ENCODE measurements at regions not wholly inside any gene's neighbourhood (a gene's known extent, or its start where the extent isn't known, plus 50 kb on each side); places are given as distances from the start of the nearest gene placed in this dataset.

GRCh38 chr16:65679785-65680184 is 557.9 kb upstream of the CDH11 start:
- DNase-seq (ENCODE audit: low read depth): no peak
- no peak for TF ChIP-seq CTCF (IDR thresholded peaks at IDR 0.05; ENCODE audit: insufficient read depth, low read length)
- H3K4me3 ChIP-seq (ENCODE audit: low read depth, low read length): no peak overlapping the region

- H3K4me3 ChIP-seq (ENCODE audit: low read depth, low read length): no peak overlapping the region
- no peak for TF ChIP-seq CTCF (IDR thresholded peaks at IDR 0.05; ENCODE audit: insufficient read depth, low read length)
- DNase-seq (ENCODE audit: low read depth): peak; percentile 30
Observed at GRCh38 chr16:65675161-65675560, 553.3 kb upstream of the CDH11 start.

DNA sequence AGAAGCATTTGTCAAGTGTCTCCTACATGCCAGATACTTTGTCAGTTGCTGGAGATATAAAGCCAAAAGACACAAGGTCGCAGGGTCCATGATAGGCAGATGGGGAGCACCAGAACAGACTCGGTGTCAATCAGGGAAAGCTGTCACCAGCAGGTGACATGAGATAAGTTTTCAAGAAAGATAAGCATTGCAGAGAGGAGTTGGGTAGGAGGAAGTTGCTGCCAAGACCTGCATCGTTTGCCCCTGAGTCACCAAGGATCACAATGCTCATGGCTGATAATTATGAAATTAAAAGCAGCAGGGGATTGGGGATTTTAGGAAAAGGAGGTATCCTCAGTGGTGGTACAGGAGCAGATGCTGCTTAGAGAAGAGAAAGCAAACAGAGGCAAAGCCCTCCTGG is 551.1 kb upstream of the CDH11 start:
- no peak overlapping the region for H3K4me3 ChIP-seq (ENCODE audit: low read depth, low read length)
- peak; percentile 84 for DNase-seq (ENCODE audit: low read depth)
- no peak for TF ChIP-seq CTCF (IDR thresholded peaks at IDR 0.05; ENCODE audit: insufficient read depth, low read length)

DNA sequence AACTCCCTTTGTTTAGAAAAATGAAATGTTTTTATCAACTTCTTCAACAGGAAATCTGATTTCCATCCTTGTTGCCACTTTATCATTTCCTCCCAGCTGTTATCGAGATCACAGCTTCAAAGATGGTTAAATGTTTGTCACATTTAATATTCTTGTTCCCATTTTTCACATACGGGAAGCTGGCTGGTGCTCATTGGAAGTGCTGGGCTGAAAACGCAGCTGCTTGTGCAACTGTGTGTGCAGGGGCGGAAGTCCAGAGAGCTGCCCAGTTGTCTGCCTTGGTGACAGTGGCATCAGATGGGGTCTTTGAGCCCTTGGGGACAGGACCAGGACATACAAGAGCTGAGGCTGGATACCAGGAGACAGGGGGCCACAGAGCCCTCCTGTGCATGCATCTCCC is 549.2 kb upstream of the CDH11 start:
- DNase-seq (ENCODE audit: low read depth): no peak
- no peak for TF ChIP-seq CTCF (IDR thresholded peaks at IDR 0.05; ENCODE audit: insufficient read depth, low read length)

DNA sequence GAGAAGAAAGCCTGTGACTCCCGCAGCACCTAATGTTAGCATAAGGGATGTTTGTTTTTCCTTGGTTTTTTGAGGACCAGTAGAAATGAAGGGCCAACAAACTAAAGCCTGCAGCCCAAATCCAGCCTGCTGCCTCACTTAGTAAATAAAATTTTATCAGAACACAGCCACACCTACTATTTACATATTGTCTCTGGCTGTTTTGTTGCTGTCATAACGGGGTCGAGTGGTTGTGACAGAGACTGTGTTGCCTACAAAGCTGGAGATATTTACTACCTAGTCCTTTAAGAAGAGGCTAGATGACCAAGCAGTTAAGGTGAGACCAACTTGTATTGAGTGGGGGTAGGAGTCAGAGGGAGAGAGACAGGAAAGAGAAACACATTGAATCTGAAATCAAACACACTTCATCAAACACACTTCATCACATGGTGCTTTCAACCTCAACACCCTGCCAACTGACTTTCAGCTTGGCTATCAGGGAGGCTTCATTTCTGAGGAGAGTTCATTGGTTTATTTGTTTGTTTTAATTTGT is 546.3 kb upstream of the CDH11 start:
- no peak overlapping the region for H3K4me3 ChIP-seq (ENCODE audit: low read depth, low read length)
- no peak for DNase-seq (ENCODE audit: low read depth)
- TF ChIP-seq CTCF (IDR thresholded peaks at IDR 0.05; ENCODE audit: insufficient read depth, low read length): no peak

More for the DNA sequence above, 549.2 kb upstream of the CDH11 start:
- no peak overlapping the region for H3K4me3 ChIP-seq (ENCODE audit: low read depth, low read length)

DNA sequence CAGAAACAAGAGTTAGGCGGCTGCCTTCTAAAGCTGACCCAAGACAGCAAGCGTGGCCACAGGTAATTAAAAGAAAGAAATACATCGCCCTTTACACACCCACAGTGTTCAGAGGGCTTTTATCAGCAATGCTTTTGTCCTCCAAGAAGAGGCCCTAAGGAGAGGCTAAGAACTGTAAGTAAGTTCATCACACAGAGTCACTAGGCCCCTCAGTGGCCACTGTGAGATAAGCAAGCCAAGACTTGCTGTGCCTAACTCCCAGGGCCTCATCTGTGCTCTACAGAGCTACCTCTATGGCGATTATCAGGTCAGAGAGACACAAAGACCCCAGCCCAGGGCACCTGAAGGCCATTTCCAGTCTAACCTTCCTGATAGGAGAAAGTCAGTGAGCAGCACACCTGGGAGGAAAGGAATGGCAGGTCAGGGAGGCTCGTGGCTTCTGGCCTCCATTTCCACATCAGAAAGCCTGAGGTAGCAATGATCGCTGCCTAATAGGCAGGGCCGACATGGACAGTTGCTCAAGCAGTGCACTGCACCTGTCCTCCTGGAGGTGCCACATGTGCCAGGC is 545.2 kb upstream of the CDH11 start:
- H3K4me3 ChIP-seq (ENCODE audit: low read depth, low read length): no peak overlapping the region
- peak; percentile 46 for DNase-seq (ENCODE audit: low read depth)
- peak; percentile 3 for TF ChIP-seq CTCF (IDR thresholded peaks at IDR 0.05; ENCODE audit: insufficient read depth, low read length)

All from fibroblast of the aortic adventitia (primary cell).